Astrocyte (in vitro differentiated cells and primary cell): ENCODE measurements at regions not wholly inside any gene's neighbourhood (a gene's known extent, or its start where the extent isn't known, plus 50 kb on each side); places are given as distances from the start of the nearest gene placed in this dataset.

Experiments used
- DNase-seq: peaks from one replicate; pipeline ENCODE4 v3.0.0-alpha.2; 2010; ENCODE audit warnings: low read depth
- FAIRE-seq: peaks from 2 replicates; lab custom pipeline; 2011; peaks lifted over from hg19 to GRCh38; lab: Jason Lieb, UNC
- H2AFZ ChIP-seq: 2 replicates; pipeline ENCODE4 v1.6.0; 2012; ENCODE audit warnings: low read depth, low read length, inconsistent platforms
- H3K27ac ChIP-seq: 2 replicates; pipeline ENCODE4 v1.5.1; 2011; ENCODE audit warnings: low read depth, low read length, inconsistent platforms
- H3K27me3 ChIP-seq: 2 replicates; pipeline ENCODE4 v1.6.0; 2011; ENCODE audit warnings: low read length, inconsistent platforms; ENCODE audit not compliant: insufficient read depth
- H3K36me3 ChIP-seq: 2 replicates; pipeline ENCODE4 v1.5.1; 2011; ENCODE audit warnings: low read length, inconsistent platforms; ENCODE audit not compliant: insufficient read depth
- H3K4me1 ChIP-seq: 2 replicates; pipeline ENCODE4 v1.5.1; 2011; ENCODE audit warnings: low read length, inconsistent platforms; ENCODE audit not compliant: insufficient read depth
- H3K4me2 ChIP-seq: 2 replicates; pipeline ENCODE4 v1.6.0; 2012; ENCODE audit warnings: low read length, inconsistent platforms
- H3K4me3 ChIP-seq: 2 replicates; pipeline ENCODE4 v1.5.1; 2011; ENCODE audit warnings: low read depth, mild to moderate bottlenecking, low read length, inconsistent platforms; ENCODE audit not compliant: insufficient read depth
- H3K79me2 ChIP-seq: 2 replicates; pipeline ENCODE4 v1.6.0; 2012; ENCODE audit warnings: mild to moderate bottlenecking, low read length, inconsistent platforms; ENCODE audit not compliant: insufficient read depth
- H3K9ac ChIP-seq: 2 replicates; pipeline ENCODE4 v1.6.0; 2012; ENCODE audit warnings: mild to moderate bottlenecking, low read length, inconsistent platforms
- H3K9me3 ChIP-seq: 2 replicates; pipeline ENCODE4 v1.5.1; 2012; ENCODE audit warnings: low read depth, mild to moderate bottlenecking, low read length, inconsistent platforms; ENCODE audit not compliant: insufficient read depth
- H4K20me1 ChIP-seq: 2 replicates; pipeline ENCODE4 v1.6.0; 2012; ENCODE audit warnings: low read length, inconsistent platforms; ENCODE audit not compliant: insufficient read depth
- H3K27ac Mint-ChIP-seq: one replicate; pipeline ENCODE4 v1.8.0; 2021; ENCODE audit warnings: mild to moderate bottlenecking, mixed read lengths; ENCODE audit not compliant: unreplicated experiment
- H3K27me3 Mint-ChIP-seq: one replicate; pipeline ENCODE4 v1.8.0; 2021; ENCODE audit warnings: low read depth, mixed read lengths; ENCODE audit not compliant: unreplicated experiment
- H3K36me3 Mint-ChIP-seq: one replicate; pipeline ENCODE4 v1.8.0; 2021; ENCODE audit warnings: low read depth, mixed read lengths; ENCODE audit not compliant: unreplicated experiment
- H3K4me1 Mint-ChIP-seq: one replicate; pipeline ENCODE4 v1.8.0; 2021; ENCODE audit warnings: low read depth, mixed read lengths; ENCODE audit not compliant: unreplicated experiment
- H3K4me3 Mint-ChIP-seq: one replicate; pipeline ENCODE4 v1.8.0; 2021; ENCODE audit warnings: mild to moderate bottlenecking, moderate library complexity, mixed read lengths; ENCODE audit not compliant: unreplicated experiment
- H3K9me3 Mint-ChIP-seq: one replicate; pipeline ENCODE4 v1.8.0; 2021; ENCODE audit warnings: mild to moderate bottlenecking, mixed read lengths; ENCODE audit not compliant: unreplicated experiment
- CTCF ChIP-seq: IDR thresholded peaks from 2 replicates; pipeline ENCODE4 v1.5.1; 2011; ENCODE audit warnings: low read depth, mild to moderate bottlenecking, inconsistent platforms, low read length, moderate library complexity; ENCODE audit not compliant: insufficient read depth
- EZH2 ChIP-seq: IDR thresholded peaks from 2 replicates; pipeline ENCODE4 v1.6.1; 2012; ENCODE audit warnings: mild to moderate bottlenecking, low read length, inconsistent platforms; ENCODE audit not compliant: insufficient read depth

GRCh38 chr13:90142251-90142650 lies 1205.2 kb upstream of the MIR17HG start:
- Histone ChIP-seq H3K9ac (no peak overlapping the region), H3K79me2 (no peaks in the 10 kb centered on the region), H3K4me3 (no peak overlapping the region), H3K36me3 (no peaks in the 10 kb centered on the region), H2AFZ (no peak overlapping the region), H3K4me1 (no peaks in the 10 kb centered on the region), H3K9me3 (no peaks in the 10 kb centered on the region), H3K27ac (no peak overlapping the region), H3K27me3 (no peaks in the 10 kb centered on the region), H4K20me1 (no peaks in the 10 kb centered on the region), H3K4me2 (no peak overlapping the region)
- TF ChIP-seq EZH2 (no peak), CTCF (no peak)
- no peak overlapping the region for H3K27ac Mint-ChIP-seq
- no peak overlapping the region for H3K4me3 Mint-ChIP-seq
- DNase-seq, result no peak
- H3K27me3 Mint-ChIP-seq, result no peaks in the 10 kb centered on the region
- H3K9me3 Mint-ChIP-seq, result peaks cover 3% of the 10 kb centered on the region
- no peak for FAIRE-seq
- no peaks in the 10 kb centered on the region for H3K4me1 Mint-ChIP-seq
- no peaks in the 10 kb centered on the region for H3K36me3 Mint-ChIP-seq

- Histone ChIP-seq H3K4me3 (no peak overlapping the region), H3K27ac (no peak overlapping the region), H4K20me1 (no peaks in the 10 kb centered on the region), H2AFZ (no peak overlapping the region), H3K9me3 (no peaks in the 10 kb centered on the region), H3K9ac (no peak overlapping the region), H3K79me2 (no peaks in the 10 kb centered on the region), H3K36me3 (no peaks in the 10 kb centered on the region), H3K27me3 (no peaks in the 10 kb centered on the region), H3K4me1 (no peaks in the 10 kb centered on the region), H3K4me2 (no peak overlapping the region)
- H3K4me1 Mint-ChIP-seq, result no peaks in the 10 kb centered on the region
- DNase-seq (peak; percentile 16), FAIRE-seq (no peak)
- TF ChIP-seq EZH2, result no peak
- TF ChIP-seq CTCF, result no peak
- no peaks in the 10 kb centered on the region for H3K9me3 Mint-ChIP-seq
- H3K4me3 Mint-ChIP-seq, result no peak overlapping the region
- H3K27ac Mint-ChIP-seq, result no peak overlapping the region
- no peaks in the 10 kb centered on the region for H3K27me3 Mint-ChIP-seq
- no peaks in the 10 kb centered on the region for H3K36me3 Mint-ChIP-seq
Observed at GRCh38 chr13:90154311-90154960, 1193.1 kb upstream of the MIR17HG start.

GRCh38 chr13:90156390-90156789 lies 1191.1 kb upstream of the MIR17HG start:
- Mint-ChIP-seq H3K36me3 (no peaks in the 10 kb centered on the region), H3K4me1 (no peaks in the 10 kb centered on the region), H3K9me3 (no peaks in the 10 kb centered on the region), H3K27ac (no peak overlapping the region), H3K27me3 (no peaks in the 10 kb centered on the region), H3K4me3 (no peak overlapping the region)
- Histone ChIP-seq H2AFZ (no peak overlapping the region), H4K20me1 (no peaks in the 10 kb centered on the region), H3K79me2 (no peaks in the 10 kb centered on the region), H3K27me3 (no peaks in the 10 kb centered on the region), H3K4me1 (no peaks in the 10 kb centered on the region), H3K9ac (no peak overlapping the region), H3K9me3 (no peaks in the 10 kb centered on the region), H3K36me3 (no peaks in the 10 kb centered on the region), H3K27ac (no peak overlapping the region), H3K4me2 (no peak overlapping the region), H3K4me3 (no peak overlapping the region)
- DNase-seq (no peak), FAIRE-seq (no peak)
- TF ChIP-seq CTCF, result no peak
